ENCODE measurements at regions not wholly inside any gene's neighbourhood (a gene's known extent, or its start where the extent isn't known, plus 50 kb on each side); places are given as distances from the start of the nearest gene placed in this dataset.

GRCh38 chr4:188911707-188912106 lies 772.5 kb downstream of the TRIML1 start:
- no peaks in the 10 kb centered on the region for H3K4me1 Mint-ChIP-seq
- DNase-seq, result no peak
- no peaks in the 10 kb centered on the region for H3K27me3 Mint-ChIP-seq
- no peak for ATAC-seq (replicated peaks)
- H3K4me3 Mint-ChIP-seq, result no peak overlapping the region
- no peak overlapping the region for H3K27ac Mint-ChIP-seq
- no peaks in the 10 kb centered on the region for H3K36me3 Mint-ChIP-seq
- peaks cover 9 to 12% of the 10 kb centered on the region in 2 donors for H3K9me3 Mint-ChIP-seq

- no peak overlapping the region for H3K27ac Mint-ChIP-seq
- DNase-seq (no peak), ATAC-seq (replicated peaks) (no peak)
- H3K36me3 Mint-ChIP-seq, result no peaks in the 10 kb centered on the region
- H3K27me3 Mint-ChIP-seq, result no peaks in the 10 kb centered on the region
- H3K9me3 Mint-ChIP-seq, result peaks cover 16 to 17% of the 10 kb centered on the region in 2 donors
- no peak overlapping the region for H3K4me3 Mint-ChIP-seq
- H3K4me1 Mint-ChIP-seq, result no peaks in the 10 kb centered on the region
Observed at GRCh38 chr4:188915175-188915574, 775.9 kb downstream of the TRIML1 start.

GRCh38 chr4:188918787-188919186 lies 779.5 kb downstream of the TRIML1 start:
- ATAC-seq (replicated peaks) (no peak), DNase-seq (no peak)
- H3K4me1 Mint-ChIP-seq, result no peaks in the 10 kb centered on the region
- H3K9me3 Mint-ChIP-seq, result peaks cover 14 to 17% of the 10 kb centered on the region in 2 donors
- H3K27ac Mint-ChIP-seq, result no peak overlapping the region
- no peaks in the 10 kb centered on the region for H3K36me3 Mint-ChIP-seq
- H3K27me3 Mint-ChIP-seq, result no peaks in the 10 kb centered on the region
- no peak overlapping the region for H3K4me3 Mint-ChIP-seq

DNA sequence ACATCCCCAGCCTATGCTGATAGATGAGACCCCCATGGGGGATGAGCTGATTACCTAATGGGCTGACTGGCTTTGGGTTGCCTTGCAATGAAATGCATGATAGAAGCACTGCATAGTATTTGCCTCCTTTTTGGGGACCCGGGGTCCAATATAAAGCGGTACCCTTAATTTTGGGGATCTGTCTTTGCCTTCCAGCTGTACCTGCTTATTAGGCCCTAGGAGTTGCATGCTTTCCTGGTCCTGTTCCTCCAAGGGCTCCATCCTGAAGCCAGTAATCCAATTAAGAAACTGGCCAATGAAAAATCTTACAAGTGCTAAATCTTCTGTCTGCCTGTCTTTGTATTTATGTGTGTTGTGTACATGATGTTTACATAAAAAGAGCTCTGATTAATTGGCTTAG lies 791.6 kb downstream of the TRIML1 start:
- H3K4me1 Mint-ChIP-seq, result no peaks in the 10 kb centered on the region
- no peak overlapping the region for H3K4me3 Mint-ChIP-seq
- no peak for ATAC-seq (replicated peaks)
- peaks cover 0 to 3% of the 10 kb centered on the region in 2 donors for H3K36me3 Mint-ChIP-seq
- H3K9me3 Mint-ChIP-seq, result peaks cover 5 to 7% of the 10 kb centered on the region in 2 donors
- no peak for DNase-seq
- no peak overlapping the region for H3K27ac Mint-ChIP-seq
- no peaks in the 10 kb centered on the region for H3K27me3 Mint-ChIP-seq

- no peaks in the 10 kb centered on the region for H3K4me1 Mint-ChIP-seq
Observed at GRCh38 chr4:188934320-188934962, 795.2 kb downstream of the TRIML1 start.

GRCh38 chr4:188941524-188942119 lies 802.4 kb downstream of the TRIML1 start:
- H3K4me1 Mint-ChIP-seq, result no peaks in the 10 kb centered on the region
- no peak overlapping the region for H3K27ac Mint-ChIP-seq
- DNase-seq, result no peak

More at GRCh38 chr4:188934320-188934962, 795.2 kb downstream of the TRIML1 start:
- H3K9me3 Mint-ChIP-seq, result peaks cover 5 to 7% of the 10 kb centered on the region in 2 donors
- H3K27me3 Mint-ChIP-seq, result no peaks in the 10 kb centered on the region
- no peak for ATAC-seq (replicated peaks)
- peaks cover 0 to 3% of the 10 kb centered on the region in 2 donors for H3K36me3 Mint-ChIP-seq
- no peak for DNase-seq
- H3K27ac Mint-ChIP-seq, result no peak overlapping the region
- no peak overlapping the region for H3K4me3 Mint-ChIP-seq

GRCh38 chr4:188942606-188943005 lies 803.4 kb downstream of the TRIML1 start:
- Mint-ChIP-seq H3K4me1 (no peaks in the 10 kb centered on the region), H3K27ac (no peak overlapping the region), H3K9me3 (peaks cover 0 to 4% of the 10 kb centered on the region in 2 donors), H3K27me3 (no peaks in the 10 kb centered on the region), H3K4me3 (no peak overlapping the region), H3K36me3 (no peaks in the 10 kb centered on the region)
- no peak for DNase-seq
- no peak for ATAC-seq (replicated peaks)

More at GRCh38 chr4:188941524-188942119, 802.4 kb downstream of the TRIML1 start:
- Mint-ChIP-seq H3K27me3 (no peaks in the 10 kb centered on the region), H3K4me3 (no peak overlapping the region), H3K36me3 (no peaks in the 10 kb centered on the region), H3K9me3 (peaks cover 0 to 4% of the 10 kb centered on the region in 2 donors)
- no peak for ATAC-seq (replicated peaks)

GRCh38 chr4:188949596-188949995 lies 810.4 kb downstream of the TRIML1 start:
- H3K9me3 Mint-ChIP-seq, result peaks cover 0 to 5% of the 10 kb centered on the region in 2 donors
- H3K4me1 Mint-ChIP-seq, result no peaks in the 10 kb centered on the region
- H3K36me3 Mint-ChIP-seq, result no peaks in the 10 kb centered on the region
- H3K27me3 Mint-ChIP-seq, result no peaks in the 10 kb centered on the region
- DNase-seq (no peak), ATAC-seq (replicated peaks) (no peak)
- H3K4me3 Mint-ChIP-seq, result no peak overlapping the region
- no peak overlapping the region for H3K27ac Mint-ChIP-seq

- Mint-ChIP-seq H3K4me3 (no peak overlapping the region), H3K36me3 (no peaks in the 10 kb centered on the region), H3K27ac (no peak overlapping the region), H3K27me3 (no peaks in the 10 kb centered on the region), H3K9me3 (peaks cover 8 to 9% of the 10 kb centered on the region in 2 donors), H3K4me1 (no peaks in the 10 kb centered on the region)
- no peak for ATAC-seq (replicated peaks)
- DNase-seq, result no peak
Observed at GRCh38 chr4:188955066-188955465, 815.8 kb downstream of the TRIML1 start.

DNA sequence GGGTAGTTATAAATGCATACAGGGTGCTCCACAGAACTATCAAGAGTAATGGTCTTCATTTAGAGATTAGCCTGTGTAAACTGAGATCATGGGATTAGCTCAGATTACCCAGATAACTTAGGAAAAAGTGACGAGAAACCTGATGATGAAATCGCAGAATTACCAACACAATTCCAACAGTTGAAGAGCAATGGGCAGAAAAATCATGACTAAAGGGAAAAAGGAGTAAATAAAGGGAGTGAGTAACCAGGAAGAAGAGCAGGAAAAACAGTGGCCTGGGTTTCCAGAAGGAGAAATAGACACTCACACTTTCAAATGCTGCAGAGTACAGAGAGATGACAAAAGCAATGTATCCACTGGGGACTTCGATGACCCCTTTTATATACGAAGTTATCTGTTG lies 817.3 kb downstream of the TRIML1 start:
- H3K9me3 Mint-ChIP-seq, result peaks cover 10 to 11% of the 10 kb centered on the region in 2 donors

DNA sequence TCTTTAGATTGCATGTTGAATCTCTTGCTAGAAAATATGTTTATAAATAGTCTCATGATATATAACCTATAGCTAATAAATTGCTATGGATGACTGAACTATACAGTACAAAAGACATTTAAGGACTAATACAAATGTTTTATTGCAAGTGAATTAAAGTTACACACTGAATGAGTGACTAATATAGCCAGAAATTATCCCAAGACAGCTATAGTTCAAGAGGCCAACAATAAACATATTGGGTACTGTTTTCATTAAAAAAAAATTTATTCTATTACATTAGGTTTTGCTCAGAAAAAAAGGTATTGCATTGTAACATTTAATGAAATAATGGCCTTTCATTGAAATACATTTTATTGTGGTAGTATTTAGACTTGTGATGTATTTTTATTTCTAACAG lies 819.1 kb downstream of the TRIML1 start:
- no peaks in the 10 kb centered on the region for H3K36me3 Mint-ChIP-seq
- no peak overlapping the region for H3K27ac Mint-ChIP-seq
- no peak overlapping the region for H3K4me3 Mint-ChIP-seq
- H3K4me1 Mint-ChIP-seq, result no peaks in the 10 kb centered on the region
- H3K27me3 Mint-ChIP-seq, result no peaks in the 10 kb centered on the region
- ATAC-seq (replicated peaks) (no peak), DNase-seq (no peak)
- peaks cover 10 to 11% of the 10 kb centered on the region in 2 donors for H3K9me3 Mint-ChIP-seq

More for the DNA sequence above, 817.3 kb downstream of the TRIML1 start:
- H3K27ac Mint-ChIP-seq, result no peak overlapping the region
- H3K27me3 Mint-ChIP-seq, result no peaks in the 10 kb centered on the region
- no peak for ATAC-seq (replicated peaks)
- H3K4me1 Mint-ChIP-seq, result no peaks in the 10 kb centered on the region
- H3K36me3 Mint-ChIP-seq, result no peaks in the 10 kb centered on the region
- H3K4me3 Mint-ChIP-seq, result no peak overlapping the region
- no peak for DNase-seq

DNA sequence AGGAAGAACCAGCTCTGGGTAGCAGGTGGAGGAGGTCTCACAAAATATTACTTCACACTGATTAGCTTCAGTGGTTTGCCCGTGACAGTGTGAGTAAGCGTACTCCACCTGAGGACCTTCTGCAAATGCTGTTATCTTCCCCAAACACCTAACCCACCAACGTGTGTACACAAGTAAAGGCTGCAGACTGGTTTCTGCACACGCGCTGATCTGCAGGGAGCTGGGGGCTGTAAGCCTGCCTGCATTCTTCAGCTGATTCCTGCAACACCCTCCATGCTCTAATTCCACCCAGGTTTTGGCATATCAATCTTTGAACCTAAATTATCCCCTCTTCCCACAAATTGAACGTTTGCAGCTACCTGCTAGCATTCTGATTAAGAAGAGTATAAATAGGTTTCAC lies 820.2 kb downstream of the TRIML1 start:
- H3K27ac Mint-ChIP-seq, result no peak overlapping the region
- no peaks in the 10 kb centered on the region for H3K4me1 Mint-ChIP-seq

GRCh38 chr4:188960411-188961093 lies 821.3 kb downstream of the TRIML1 start:
- peaks cover 9 to 15% of the 10 kb centered on the region in 2 donors for H3K9me3 Mint-ChIP-seq

More for the DNA sequence above, 820.2 kb downstream of the TRIML1 start:
- Mint-ChIP-seq H3K36me3 (no peaks in the 10 kb centered on the region), H3K27me3 (no peaks in the 10 kb centered on the region), H3K9me3 (peaks cover 9 to 11% of the 10 kb centered on the region in 2 donors), H3K4me3 (no peak overlapping the region)
- no peak for DNase-seq
- ATAC-seq (replicated peaks), result no peak

GRCh38 chr4:188971125-188971524 lies 831.9 kb downstream of the TRIML1 start:
- Mint-ChIP-seq H3K27me3 (no peaks in the 10 kb centered on the region), H3K4me3 (no peak overlapping the region), H3K4me1 (no peaks in the 10 kb centered on the region), H3K27ac (no peak overlapping the region), H3K9me3 (peaks cover 0 to 2% of the 10 kb centered on the region in 2 donors), H3K36me3 (no peaks in the 10 kb centered on the region)
- no peak for DNase-seq
- peak in 1 of 2 donors; percentile 19 for ATAC-seq (replicated peaks)

More at GRCh38 chr4:188960411-188961093, 821.3 kb downstream of the TRIML1 start:
- ATAC-seq (replicated peaks), result no peak
- Mint-ChIP-seq H3K4me3 (no peak overlapping the region), H3K27ac (no peak overlapping the region), H3K27me3 (no peaks in the 10 kb centered on the region), H3K36me3 (no peaks in the 10 kb centered on the region), H3K4me1 (no peaks in the 10 kb centered on the region)
- no peak for DNase-seq

DNA sequence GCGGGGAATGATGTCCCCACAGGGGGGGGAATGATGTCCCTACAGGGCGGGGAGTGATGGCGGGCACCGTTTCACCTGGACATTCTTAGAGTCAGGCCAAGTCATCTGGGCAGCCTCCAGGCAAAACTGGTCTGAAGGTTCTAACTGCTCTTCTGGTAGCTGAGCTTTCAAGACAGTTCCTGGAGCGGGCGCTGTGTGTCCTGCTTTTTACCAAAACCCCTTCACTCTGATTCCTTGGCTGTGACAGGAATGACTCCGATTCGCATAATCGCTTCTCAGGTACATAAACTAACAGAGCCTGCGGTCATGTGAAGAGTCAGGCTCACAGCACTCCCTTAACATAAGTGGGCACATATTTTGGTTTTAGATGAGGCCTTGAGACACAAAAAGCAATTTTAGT lies 836.0 kb downstream of the TRIML1 start:
- H3K9me3 Mint-ChIP-seq, result peaks cover 0 to 2% of the 10 kb centered on the region in 2 donors
- H3K36me3 Mint-ChIP-seq, result no peaks in the 10 kb centered on the region
- H3K27ac Mint-ChIP-seq, result no peak overlapping the region
- no peak for ATAC-seq (replicated peaks)
- H3K27me3 Mint-ChIP-seq, result no peaks in the 10 kb centered on the region
- DNase-seq, result no peak
- H3K4me3 Mint-ChIP-seq, result no peak overlapping the region
- H3K4me1 Mint-ChIP-seq, result no peaks in the 10 kb centered on the region

Data from stimulated activated naive B cell treated with anti-CD40 and anti-IgM and Interleukin-4, amounts not matched to agents 10 μg/mL and 1 μg/mL and 100 μg/mL, for 72 hours (primary cell).